SK-N-SH treated with all-trans-retinoic acid at 6 μM for 48 hours (cell line): ENCODE measurements at regions not wholly inside any gene's neighbourhood (a gene's known extent, or its start where the extent isn't known, plus 50 kb on each side); places are given as distances from the start of the nearest gene placed in this dataset.

Source experiments
- ATAC-seq: fragments of 200-7000 bp; cut with Tn5 transposase; 3 replicates; pipeline ENCODE4 v1.9.1; 2020; ENCODE audit warnings: mild to moderate bottlenecking, moderate library complexity
- BACH2 ChIP-seq: fragments of 250-450 bp; sonication (Bioruptor Pico); IDR thresholded peaks from 2 replicates; pipeline ENCODE4 v1.9.0; 2021; ENCODE audit warnings: mild to moderate bottlenecking, borderline replicate concordance
- CSDC2 ChIP-seq: fragments of 250-450 bp; sonication (Bioruptor Pico); IDR thresholded peaks from 2 replicates; pipeline ENCODE4 v1.5.0; 2020; ENCODE audit warnings: mild to moderate bottlenecking, moderate library complexity
- ESRRG ChIP-seq: fragments of 250-450 bp; sonication (Bioruptor Pico); IDR thresholded peaks from 2 replicates; pipeline ENCODE4 v1.6.1; 2021; ENCODE audit warnings: mild to moderate bottlenecking
- GLIS3 ChIP-seq: fragments of 250-450 bp; sonication (Bioruptor Pico); IDR thresholded peaks from 2 replicates; pipeline ENCODE4 v1.5.0; 2020; ENCODE audit warnings: mild to moderate bottlenecking, moderate library complexity
- ISL1 ChIP-seq: fragments of 250-450 bp; sonication (Bioruptor Pico); IDR thresholded peaks from 2 replicates; pipeline ENCODE4 v2.1.2; 2022; ENCODE audit warnings: mild to moderate bottlenecking, moderate library complexity
- OSR1 ChIP-seq: fragments of 250-450 bp; sonication (Bioruptor Pico); IDR thresholded peaks from 2 replicates; pipeline ENCODE4 v1.8.0; 2022; ENCODE audit warnings: moderate library complexity, mild to moderate bottlenecking, inconsistent platforms
- PPARA ChIP-seq: fragments of 250-450 bp; sonication (Bioruptor Pico); IDR thresholded peaks from 2 replicates; pipeline ENCODE4 v1.5.0; 2020; ENCODE audit warnings: mild to moderate bottlenecking, borderline replicate concordance
- RARB ChIP-seq: fragments of 250-450 bp; sonication (Bioruptor Pico); IDR thresholded peaks from 2 replicates; pipeline ENCODE4 v1.8.0; 2021; ENCODE audit warnings: mild to moderate bottlenecking, moderate library complexity
- SNAI2 ChIP-seq: fragments of 250-450 bp; sonication (Bioruptor Pico); IDR thresholded peaks from 2 replicates; pipeline ENCODE4 v1.5.0; 2020; ENCODE audit warnings: mild to moderate bottlenecking, moderate library complexity
- TCF4 ChIP-seq: fragments of 250-450 bp; sonication (Bioruptor Pico); IDR thresholded peaks from 2 replicates; pipeline ENCODE4 v1.8.0; 2021; ENCODE audit warnings: mild to moderate bottlenecking, moderate library complexity, borderline replicate concordance
- TOX ChIP-seq: fragments of 250-450 bp; sonication (Bioruptor Pico); IDR thresholded peaks from 2 replicates; pipeline ENCODE4 v1.8.0; 2021; ENCODE audit warnings: mild to moderate bottlenecking, moderate library complexity, borderline replicate concordance
- ZC3H10 ChIP-seq: fragments of 250-450 bp; sonication (Bioruptor Pico); IDR thresholded peaks from 2 replicates; pipeline ENCODE4 v1.5.1; 2021; ENCODE audit warnings: mild to moderate bottlenecking, moderate library complexity
- ZFP3 ChIP-seq: fragments of 250-450 bp; sonication (Bioruptor Pico); IDR thresholded peaks from 2 replicates; pipeline ENCODE4 v1.5.0; 2020; ENCODE audit warnings: mild to moderate bottlenecking, moderate library complexity
- ZFP30 ChIP-seq: fragments of 450-650 bp; formaldehyde crosslinking; IDR thresholded peaks from 2 replicates; pipeline ENCODE4 v1.5.0; 2022; ENCODE audit warnings: mild to moderate bottlenecking, moderate library complexity
- ZNF565 ChIP-seq: fragments of 450-650 bp; formaldehyde crosslinking; conservative IDR thresholded peaks from 2 replicates; pipeline ENCODE4 v1.5.0; 2020; ENCODE audit warnings: low read depth, mild to moderate bottlenecking, moderate library complexity
- ZNF70 ChIP-seq: fragments of 450-650 bp; formaldehyde crosslinking; IDR thresholded peaks from 2 replicates; pipeline ENCODE4 v1.5.0; 2020; ENCODE audit warnings: mild to moderate bottlenecking, moderate library complexity
- TF ChIP-seq, protein P1 (sequence below): fragments of 250-450 bp; sonication (Bioruptor Pico); IDR thresholded peaks from 2 replicates; pipeline ENCODE4 v1.5.1; 2020; ENCODE audit warnings: low read depth, mild to moderate bottlenecking, moderate library complexity
- TF ChIP-seq, protein P2 (sequence below): fragments of 250-450 bp; sonication (Bioruptor Pico); IDR thresholded peaks from 2 replicates; pipeline ENCODE4 v1.5.1; 2021; ENCODE audit warnings: mild to moderate bottlenecking, moderate library complexity
- TF ChIP-seq, protein P3 (sequence below): fragments of 250-450 bp; sonication (Bioruptor Pico); IDR thresholded peaks from 2 replicates; pipeline ENCODE4 v1.8.0; 2021; ENCODE audit warnings: low read depth, mild to moderate bottlenecking, moderate library complexity, borderline replicate concordance
- TF ChIP-seq, protein P4 (sequence below): fragments of 250-450 bp; sonication (Bioruptor Pico); IDR thresholded peaks from 2 replicates; pipeline ENCODE4 v1.5.0; 2020; ENCODE audit warnings: mild to moderate bottlenecking, moderate library complexity

DNA sequence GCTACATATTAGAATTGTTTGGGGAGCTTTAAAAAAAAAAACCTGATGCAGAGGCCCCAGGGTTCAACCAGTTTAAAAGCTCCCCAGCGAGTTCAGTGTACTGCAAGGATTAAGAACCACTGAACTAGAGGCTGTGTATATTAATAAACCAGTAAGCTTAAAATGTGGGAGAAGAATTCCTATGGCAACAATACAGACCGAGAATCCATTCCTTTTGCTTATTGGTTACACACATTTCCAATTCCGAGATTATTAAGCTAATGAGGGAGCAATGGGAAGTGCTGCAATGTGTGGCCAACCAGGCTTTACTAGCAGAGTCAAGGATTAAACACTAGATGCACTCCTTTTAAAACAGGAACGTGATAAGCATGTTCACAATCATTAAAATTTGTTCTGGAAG is 204.4 kb downstream of the TDRD15 start:
- TF ChIP-seq RARB (CRISPR knock-in tag), result no peak
- TF ChIP-seq SNAI2, result no peak
- no peak for TF ChIP-seq GLIS3 (CRISPR knock-in tag)
- TF ChIP-seq, protein P1, sequence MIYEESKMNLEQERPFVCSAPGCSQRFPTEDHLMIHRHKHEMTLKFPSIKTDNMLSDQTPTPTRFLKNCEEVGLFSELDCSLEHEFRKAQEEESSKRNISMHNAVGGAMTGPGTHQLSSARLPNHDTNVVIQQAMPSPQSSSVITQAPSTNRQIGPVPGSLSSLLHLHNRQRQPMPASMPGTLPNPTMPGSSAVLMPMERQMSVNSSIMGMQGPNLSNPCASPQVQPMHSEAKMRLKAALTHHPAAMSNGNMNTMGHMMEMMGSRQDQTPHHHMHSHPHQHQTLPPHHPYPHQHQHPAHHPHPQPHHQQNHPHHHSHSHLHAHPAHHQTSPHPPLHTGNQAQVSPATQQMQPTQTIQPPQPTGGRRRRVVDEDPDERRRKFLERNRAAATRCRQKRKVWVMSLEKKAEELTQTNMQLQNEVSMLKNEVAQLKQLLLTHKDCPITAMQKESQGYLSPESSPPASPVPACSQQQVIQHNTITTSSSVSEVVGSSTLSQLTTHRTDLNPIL (CRISPR knock-in tag), result no peak
- TF ChIP-seq TCF4 (CRISPR knock-in tag), result no peak
- TF ChIP-seq PPARA, result no peak
- TF ChIP-seq BACH2 (CRISPR knock-in tag), result no peak
- TF ChIP-seq, protein P2, sequence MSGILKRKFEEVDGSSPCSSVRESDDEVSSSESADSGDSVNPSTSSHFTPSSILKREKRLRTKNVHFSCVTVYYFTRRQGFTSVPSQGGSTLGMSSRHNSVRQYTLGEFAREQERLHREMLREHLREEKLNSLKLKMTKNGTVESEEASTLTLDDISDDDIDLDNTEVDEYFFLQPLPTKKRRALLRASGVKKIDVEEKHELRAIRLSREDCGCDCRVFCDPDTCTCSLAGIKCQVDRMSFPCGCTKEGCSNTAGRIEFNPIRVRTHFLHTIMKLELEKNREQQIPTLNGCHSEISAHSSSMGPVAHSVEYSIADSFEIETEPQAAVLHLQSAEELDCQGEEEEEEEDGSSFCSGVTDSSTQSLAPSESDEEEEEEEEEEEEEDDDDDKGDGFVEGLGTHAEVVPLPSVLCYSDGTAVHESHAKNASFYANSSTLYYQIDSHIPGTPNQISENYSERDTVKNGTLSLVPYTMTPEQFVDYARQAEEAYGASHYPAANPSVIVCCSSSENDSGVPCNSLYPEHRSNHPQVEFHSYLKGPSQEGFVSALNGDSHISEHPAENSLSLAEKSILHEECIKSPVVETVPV (CRISPR knock-in tag), result no peak
- TF ChIP-seq OSR1 (CRISPR knock-in tag), result no peak
- no peak for TF ChIP-seq ISL1 (CRISPR knock-in tag)
- no peak for TF ChIP-seq ZC3H10 (CRISPR knock-in tag)
- TF ChIP-seq ZFP3 (CRISPR knock-in tag), result no peak
- TF ChIP-seq, protein P3, sequence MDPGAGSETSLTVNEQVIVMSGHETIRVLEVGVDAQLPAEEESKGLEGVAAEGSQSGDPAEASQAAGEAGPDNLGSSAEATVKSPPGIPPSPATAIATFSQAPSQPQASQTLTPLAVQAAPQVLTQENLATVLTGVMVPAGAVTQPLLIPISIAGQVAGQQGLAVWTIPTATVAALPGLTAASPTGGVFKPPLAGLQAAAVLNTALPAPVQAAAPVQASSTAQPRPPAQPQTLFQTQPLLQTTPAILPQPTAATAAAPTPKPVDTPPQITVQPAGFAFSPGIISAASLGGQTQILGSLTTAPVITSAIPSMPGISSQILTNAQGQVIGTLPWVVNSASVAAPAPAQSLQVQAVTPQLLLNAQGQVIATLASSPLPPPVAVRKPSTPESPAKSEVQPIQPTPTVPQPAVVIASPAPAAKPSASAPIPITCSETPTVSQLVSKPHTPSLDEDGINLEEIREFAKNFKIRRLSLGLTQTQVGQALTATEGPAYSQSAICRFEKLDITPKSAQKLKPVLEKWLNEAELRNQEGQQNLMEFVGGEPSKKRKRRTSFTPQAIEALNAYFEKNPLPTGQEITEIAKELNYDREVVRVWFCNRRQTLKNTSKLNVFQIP (CRISPR knock-in tag), result no peak
- ATAC-seq, result no peak

DNA sequence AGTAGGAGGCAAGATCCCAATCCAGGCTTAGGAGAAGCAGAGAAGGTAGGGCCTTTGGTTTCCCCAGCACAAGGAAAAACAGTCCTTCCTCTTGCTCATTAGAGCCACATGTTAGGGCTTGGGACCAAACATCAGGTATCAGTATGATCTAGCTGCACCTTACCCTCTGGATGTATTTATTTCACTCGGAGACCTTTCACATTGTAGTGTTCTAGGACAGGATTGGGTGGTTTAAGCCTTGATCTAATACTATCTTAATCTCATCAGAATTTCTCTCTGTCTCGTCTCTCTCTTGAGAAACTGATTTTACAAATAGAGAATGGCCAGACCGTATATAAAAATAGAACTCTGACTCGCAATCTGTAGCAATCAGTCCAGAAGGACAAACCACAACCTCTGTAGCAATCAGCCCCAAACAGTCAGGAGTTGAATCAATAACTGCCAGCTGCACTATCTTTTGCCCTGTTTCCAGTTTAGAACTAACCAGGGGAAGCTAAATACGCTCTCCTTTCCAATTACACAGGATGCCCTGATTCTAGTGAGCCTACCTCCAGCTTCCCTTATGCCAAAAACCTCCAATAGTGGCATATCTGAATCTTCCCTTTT is 207.1 kb downstream of the TDRD15 start:
- no peak for ATAC-seq
- no peak for TF ChIP-seq TOX
- no peak for TF ChIP-seq CSDC2 (CRISPR knock-in tag)
- no peak for TF ChIP-seq ZNF565 (CRISPR knock-in tag)
- TF ChIP-seq ZNF70, result no peak
- TF ChIP-seq ZFP30 (CRISPR knock-in tag), result no peak
- TF ChIP-seq ESRRG (CRISPR knock-in tag), result no peak
- TF ChIP-seq, protein P4, sequence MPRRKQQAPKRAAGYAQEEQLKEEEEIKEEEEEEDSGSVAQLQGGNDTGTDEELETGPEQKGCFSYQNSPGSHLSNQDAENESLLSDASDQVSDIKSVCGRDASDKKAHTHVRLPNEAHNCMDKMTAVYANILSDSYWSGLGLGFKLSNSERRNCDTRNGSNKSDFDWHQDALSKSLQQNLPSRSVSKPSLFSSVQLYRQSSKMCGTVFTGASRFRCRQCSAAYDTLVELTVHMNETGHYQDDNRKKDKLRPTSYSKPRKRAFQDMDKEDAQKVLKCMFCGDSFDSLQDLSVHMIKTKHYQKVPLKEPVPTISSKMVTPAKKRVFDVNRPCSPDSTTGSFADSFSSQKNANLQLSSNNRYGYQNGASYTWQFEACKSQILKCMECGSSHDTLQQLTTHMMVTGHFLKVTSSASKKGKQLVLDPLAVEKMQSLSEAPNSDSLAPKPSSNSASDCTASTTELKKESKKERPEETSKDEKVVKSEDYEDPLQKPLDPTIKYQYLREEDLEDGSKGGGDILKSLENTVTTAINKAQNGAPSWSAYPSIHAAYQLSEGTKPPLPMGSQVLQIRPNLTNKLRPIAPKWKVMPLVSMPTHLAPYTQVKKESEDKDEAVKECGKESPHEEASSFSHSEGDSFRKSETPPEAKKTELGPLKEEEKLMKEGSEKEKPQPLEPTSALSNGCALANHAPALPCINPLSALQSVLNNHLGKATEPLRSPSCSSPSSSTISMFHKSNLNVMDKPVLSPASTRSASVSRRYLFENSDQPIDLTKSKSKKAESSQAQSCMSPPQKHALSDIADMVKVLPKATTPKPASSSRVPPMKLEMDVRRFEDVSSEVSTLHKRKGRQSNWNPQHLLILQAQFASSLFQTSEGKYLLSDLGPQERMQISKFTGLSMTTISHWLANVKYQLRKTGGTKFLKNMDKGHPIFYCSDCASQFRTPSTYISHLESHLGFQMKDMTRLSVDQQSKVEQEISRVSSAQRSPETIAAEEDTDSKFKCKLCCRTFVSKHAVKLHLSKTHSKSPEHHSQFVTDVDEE (CRISPR knock-in tag), result no peak
- no peak for TF ChIP-seq ISL1 (CRISPR knock-in tag)
- TF ChIP-seq, protein P2 (CRISPR knock-in tag), result no peak
- TF ChIP-seq, protein P1 (CRISPR knock-in tag), result no peak
- TF ChIP-seq RARB (CRISPR knock-in tag), result no peak
- TF ChIP-seq, protein P3 (CRISPR knock-in tag), result no peak
- no peak for TF ChIP-seq SNAI2
- TF ChIP-seq OSR1 (CRISPR knock-in tag), result no peak
